NCI-H1694 treated with DMSO at 0.1 percent for 48 hours (cell line): ENCODE measurements at regions not wholly inside any gene's neighbourhood (a gene's known extent, or its start where the extent isn't known, plus 50 kb on each side); places are given as distances from the start of the nearest gene placed in this dataset.

Source experiments
- DNase-seq: peaks from one replicate; lab custom pipeline; 2025; lab: John Stamatoyannopoulos, UW

- peak; percentile 86 for DNase-seq
Observed at GRCh38 chr20:37598100-37598543, 70.4 kb upstream of the BLCAP start.

- no peak for DNase-seq
Observed at GRCh38 chr20:37596890-37597536, 69.3 kb upstream of the BLCAP start.

GRCh38 chr20:37596168-37596567, 68.5 kb upstream of the BLCAP start:
- no peak for DNase-seq

GRCh38 chr20:37593710-37594109, 66.0 kb upstream of the BLCAP start:
- DNase-seq: no peak

- DNase-seq: no peak
Observed at GRCh38 chr20:37590938-37591490, 63.3 kb upstream of the BLCAP start.

GRCh38 chr20:37586078-37586477, 58.4 kb upstream of the BLCAP start:
- DNase-seq: no peak

- no peak for DNase-seq
Observed at GRCh38 chr20:37584238-37584807, 56.6 kb upstream of the BLCAP start.

GRCh38 chr20:37581246-37581645, 53.6 kb upstream of the BLCAP start:
- DNase-seq: no peak

- no peak for DNase-seq
Observed at GRCh38 chr20:37580069-37580468, 52.4 kb upstream of the BLCAP start.

GRCh38 chr20:37579106-37579505, 51.4 kb upstream of the BLCAP start:
- DNase-seq: no peak

GRCh38 chr20:37577981-37578380, 50.3 kb upstream of the BLCAP start:
- no peak for DNase-seq
